OCI-LY7 (cell line): ENCODE measurements at regions not wholly inside any gene's neighbourhood (a gene's known extent, or its start where the extent isn't known, plus 50 kb on each side); places are given as distances from the start of the nearest gene placed in this dataset.

Source experiments
- BruUV-seq: library from RNA; stranded (reverse); fragments of 400-500 nt; replicated peaks from 2 replicates; lab custom pipeline; 2021; lab: Mats Ljungman, UMichigan
- CTCF ChIA-PET: fragments of 300-600 bp; sonication (Branson Sonifier 250); formaldehyde crosslinking; loops from one replicate; lab custom pipeline; 2022; ENCODE audit warnings: antibody characterized with exemption; ENCODE audit not compliant: unreplicated experiment; lab: Charles Lee
- POLR2A ChIA-PET: fragments of 300-600 bp; sonication (Branson Sonifier 250); formaldehyde crosslinking; loops from one replicate; lab custom pipeline; 2022; ENCODE audit warnings: antibody characterized with exemption; lab: Charles Lee
- DNase-seq: peaks from one replicate; pipeline ENCODE4 v3.0.0-alpha.2; 2015; ENCODE audit warnings: low spot score
- H2AFZ ChIP-seq: fragments of 200-600 bp; sonication (generic), shearing (Covaris generic); 2 replicates; pipeline ENCODE4 v1.6.1; 2014; ENCODE audit warnings: mild to moderate bottlenecking, antibody characterized with exemption, low read length, moderate library complexity
- H3K27ac ChIP-seq: fragments of 200-600 bp; sonication (generic); 2 replicates; pipeline ENCODE4 v1.5.1; 2014; ENCODE audit warnings: mixed run types, low read depth, mild to moderate bottlenecking, moderate library complexity, low read length, inconsistent platforms; ENCODE audit not compliant: poor library complexity, severe bottlenecking
- H3K36me3 ChIP-seq: fragments of 200-600 bp; sonication (generic); 2 replicates; pipeline ENCODE4 v1.6.1; 2014; ENCODE audit warnings: mild to moderate bottlenecking, antibody characterized with exemption, low read length, moderate library complexity, mixed read lengths; ENCODE audit not compliant: insufficient read depth
- H3K4me1 ChIP-seq: fragments of 200-600 bp; sonication (generic); 2 replicates; pipeline ENCODE4 v1.5.1; 2014; ENCODE audit warnings: mild to moderate bottlenecking, low read length; ENCODE audit not compliant: insufficient read depth, poor library complexity, severe bottlenecking
- H3K4me2 ChIP-seq: fragments of 200-600 bp; sonication (generic); 2 replicates; pipeline ENCODE4 v1.6.1; 2014; ENCODE audit warnings: mild to moderate bottlenecking, low read length
- H3K4me3 ChIP-seq: fragments of 200-600 bp; sonication (generic); 2 replicates; pipeline ENCODE4 v1.5.1; 2014; ENCODE audit warnings: mild to moderate bottlenecking, low read depth, low read length; ENCODE audit not compliant: poor library complexity, severe bottlenecking
- H3K79me2 ChIP-seq: fragments of 200-600 bp; sonication (generic); 2 replicates; pipeline ENCODE4 v1.6.1; 2016; ENCODE audit warnings: low read depth, mild to moderate bottlenecking, low read length, moderate library complexity, mixed read lengths; ENCODE audit not compliant: insufficient read depth
- H3K9me2 ChIP-seq: fragments of 200-600 bp; sonication (generic); 2 replicates; pipeline ENCODE4 v1.6.1; 2016; ENCODE audit warnings: mild to moderate bottlenecking, low read length, mixed read lengths; ENCODE audit not compliant: insufficient read depth
- H3K9me3 ChIP-seq: fragments of 200-600 bp; sonication (generic); 2 replicates; pipeline ENCODE4 v1.6.1; 2014; ENCODE audit warnings: mild to moderate bottlenecking, mixed run types, low read length, mixed read lengths
- H4K20me1 ChIP-seq: fragments of 200-600 bp; sonication (generic); 2 replicates; pipeline ENCODE4 v1.6.1; 2014; ENCODE audit warnings: mild to moderate bottlenecking, antibody characterized with exemption, low read length, moderate library complexity, mixed read lengths; ENCODE audit not compliant: insufficient read depth
- EZH2phosphoT487 ChIP-seq: fragments of 200-600 bp; sonication (generic); IDR thresholded peaks from 2 replicates; pipeline ENCODE4 v1.6.1; 2018; ENCODE audit warnings: low read depth, borderline replicate concordance, mild to moderate bottlenecking, mixed run types, antibody characterized with exemption, low read length, moderate library complexity, mixed read lengths
- intact Hi-C: fragments of 100-400 bp; cut with micrococcal nuclease; formaldehyde crosslinking; loops from one replicate; pipeline ENCODE4 v1.10.0; 2022; ENCODE audit not compliant: unreplicated experiment
- TF ChIP-seq, protein P1 (sequence below): fragments of 200-600 bp; sonication (generic); conservative IDR thresholded peaks from 2 replicates; pipeline ENCODE4 v1.5.1; 2014; ENCODE audit warnings: mild to moderate bottlenecking, antibody characterized with exemption, low read length, moderate library complexity, mixed read lengths

DNA sequence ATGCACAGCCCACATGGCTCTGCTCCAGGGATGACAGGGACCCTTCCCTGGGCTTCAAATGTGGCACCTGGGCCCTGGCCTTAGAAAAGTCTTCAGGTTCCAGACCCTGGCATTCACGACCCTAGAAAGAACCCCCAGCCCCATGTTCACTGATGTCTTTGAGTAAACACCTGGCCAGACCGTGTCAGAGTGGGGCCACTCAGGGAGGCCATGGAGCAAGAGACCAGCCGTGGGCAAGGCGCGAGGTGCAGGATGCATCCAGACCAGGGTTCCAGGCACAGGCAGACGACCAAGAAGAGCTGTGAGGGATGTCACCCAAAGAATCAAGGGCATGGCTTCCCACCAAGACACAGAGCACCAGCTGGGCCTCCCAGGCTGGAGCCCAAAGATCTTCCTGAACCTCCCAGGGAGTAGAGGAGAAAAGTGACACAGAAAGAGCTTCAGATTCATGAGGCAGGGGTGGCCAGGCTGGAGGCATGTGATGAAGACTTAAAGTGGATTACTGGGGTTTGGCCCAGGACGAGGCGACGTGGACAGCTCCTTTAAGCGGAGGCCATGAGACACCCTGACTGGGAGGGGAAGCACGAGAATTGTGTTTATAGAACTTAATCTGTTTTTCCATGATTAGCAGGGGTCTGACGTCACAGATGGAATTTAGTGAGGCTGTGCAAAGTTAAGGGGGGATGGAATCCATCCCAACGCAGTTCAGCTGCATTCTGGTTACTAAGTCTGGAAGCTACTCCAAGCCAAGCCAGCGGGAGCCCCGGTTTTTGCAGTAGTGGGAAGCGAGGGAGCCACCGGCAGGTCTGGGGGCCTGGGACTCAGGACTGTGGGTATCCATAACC lies 61.6 kb downstream of the ARL6IP4 start:
- peaks cover 7% of the 10 kb centered on the region for H3K4me1 ChIP-seq
- POLR2A ChIA-PET = no interaction called here

DNA sequence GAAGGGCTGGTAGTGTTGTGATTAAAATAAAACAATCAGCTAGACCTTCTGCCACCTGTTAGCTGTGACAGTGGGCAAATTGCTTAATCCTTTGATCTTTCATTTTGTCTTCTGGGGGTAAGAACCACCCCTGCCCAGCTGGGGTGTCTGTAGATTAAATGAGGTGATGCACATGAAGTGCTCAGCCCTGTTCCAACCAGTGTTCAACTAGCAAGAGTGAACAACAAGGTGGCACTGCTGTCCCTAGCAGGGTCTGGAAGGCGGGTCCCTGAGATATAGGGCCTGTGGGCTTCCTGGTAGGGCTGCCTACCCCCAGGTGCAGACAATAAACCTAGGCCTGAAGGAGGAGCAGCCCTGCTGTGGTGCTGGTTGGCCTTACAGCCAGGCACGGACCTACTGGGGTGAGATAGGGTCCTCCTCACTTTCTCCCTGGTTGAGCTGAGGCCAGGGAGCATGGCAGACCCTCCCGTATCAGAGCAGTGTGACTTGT lies 60.6 kb downstream of the ARL6IP4 start:
- intact Hi-C loops = loop anchor here (10.0 kb wide), 1 partner anchor 114 kb away; the partner anchor contains the start of gene PITPNM2
- H3K9me3 ChIP-seq = no peaks in the 10 kb centered on the region
- 0 out of 2 replicates have a peak overlapping the region, but pooled peaks have one; percentile 38 for H2AFZ ChIP-seq
- BruUV-seq = no TSS peak
- H3K4me1 ChIP-seq = peaks cover 7% of the 10 kb centered on the region
- TF ChIP-seq EZH2phosphoT487 = no peak
- TF ChIP-seq, protein P1, sequence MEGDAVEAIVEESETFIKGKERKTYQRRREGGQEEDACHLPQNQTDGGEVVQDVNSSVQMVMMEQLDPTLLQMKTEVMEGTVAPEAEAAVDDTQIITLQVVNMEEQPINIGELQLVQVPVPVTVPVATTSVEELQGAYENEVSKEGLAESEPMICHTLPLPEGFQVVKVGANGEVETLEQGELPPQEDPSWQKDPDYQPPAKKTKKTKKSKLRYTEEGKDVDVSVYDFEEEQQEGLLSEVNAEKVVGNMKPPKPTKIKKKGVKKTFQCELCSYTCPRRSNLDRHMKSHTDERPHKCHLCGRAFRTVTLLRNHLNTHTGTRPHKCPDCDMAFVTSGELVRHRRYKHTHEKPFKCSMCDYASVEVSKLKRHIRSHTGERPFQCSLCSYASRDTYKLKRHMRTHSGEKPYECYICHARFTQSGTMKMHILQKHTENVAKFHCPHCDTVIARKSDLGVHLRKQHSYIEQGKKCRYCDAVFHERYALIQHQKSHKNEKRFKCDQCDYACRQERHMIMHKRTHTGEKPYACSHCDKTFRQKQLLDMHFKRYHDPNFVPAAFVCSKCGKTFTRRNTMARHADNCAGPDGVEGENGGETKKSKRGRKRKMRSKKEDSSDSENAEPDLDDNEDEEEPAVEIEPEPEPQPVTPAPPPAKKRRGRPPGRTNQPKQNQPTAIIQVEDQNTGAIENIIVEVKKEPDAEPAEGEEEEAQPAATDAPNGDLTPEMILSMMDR = peak; percentile 51
- peak overlapping the region; percentile 17; the same call in 1 of the 2 replicates for H3K4me2 ChIP-seq
- H4K20me1 ChIP-seq = no peaks in the 10 kb centered on the region
- H3K79me2 ChIP-seq = no peaks in the 10 kb centered on the region
- no peak overlapping the region for H3K27ac ChIP-seq
- ChIA-PET CTCF (interaction anchor here (0.9 kb wide), 1 partner anchor 24 kb away, joined by 3 read pairs; no protein-coding TSS in a partner anchor), POLR2A (no interaction called here)
- H3K36me3 ChIP-seq = no peaks in the 10 kb centered on the region
- H3K9me2 ChIP-seq = no peaks in the 10 kb centered on the region
- no peak overlapping the region for H3K4me3 ChIP-seq
- peak; percentile 60 for DNase-seq

More for the DNA sequence above, 61.6 kb downstream of the ARL6IP4 start:
- TF ChIP-seq EZH2phosphoT487 = no peak
- TF ChIP-seq, protein P1 = no peak
- Histone ChIP-seq H4K20me1 (no peaks in the 10 kb centered on the region), H3K4me2 (no peak overlapping the region), H3K27ac (no peak overlapping the region), H3K79me2 (no peaks in the 10 kb centered on the region), H2AFZ (no peak overlapping the region), H3K36me3 (no peaks in the 10 kb centered on the region), H3K9me3 (no peaks in the 10 kb centered on the region), H3K4me3 (no peak overlapping the region), H3K9me2 (no peaks in the 10 kb centered on the region)
- intact Hi-C loops = loop anchor here (10.0 kb wide), 1 partner anchor 113 kb away; the partner anchor contains the start of gene PITPNM2
- BruUV-seq = no TSS peak
- no peak for DNase-seq
- CTCF ChIA-PET = no interaction called here
